ENCODE measurements at regions not wholly inside any gene's neighbourhood (a gene's known extent, or its start where the extent isn't known, plus 50 kb on each side); places are given as distances from the start of the nearest gene placed in this dataset.
"Not testable (repeated sequence)": the region's sequence is repeated elsewhere in the genome, so short reads cannot be mapped to it uniquely, and the experiment has no call there.

GRCh38 chr2:87439617-87440204, 308.2 kb upstream of the PLGLB2 start:
- TF ChIP-seq CTCF (IDR thresholded peaks at IDR 0.05; ENCODE audit: extremely low read depth in 1 of 2, insufficient read depth in 1 of 2, low read depth in 1 of 2, low read length in 2 of 2); MAX (IDR thresholded peaks at IDR 0.05; ENCODE audit: insufficient read depth, insufficient read length); POLR2A (IDR thresholded peaks at IDR 0.05; ENCODE audit: low read depth, low read length); EZH2 (IDR thresholded peaks at IDR 0.05; ENCODE audit: borderline replicate concordance, low read depth, low read length, severe bottlenecking); POLR2AphosphoS5 (IDR thresholded peaks at IDR 0.05; ENCODE audit: insufficient read depth, low read depth, low read length); MYC (IDR thresholded peaks at IDR 0.05; ENCODE audit: low read depth, low read length); FOS (IDR thresholded peaks at IDR 0.05; ENCODE audit: borderline replicate concordance, insufficient read depth, low read length); JUN (IDR thresholded peaks at IDR 0.05; ENCODE audit: borderline replicate concordance, insufficient read depth, insufficient read length, low read depth); GATA2 (IDR thresholded peaks at IDR 0.05; ENCODE audit: insufficient read depth, insufficient read length, low read depth, low read length): not testable (repeated sequence)
